Esophagus muscularis mucosa (tissue), 4 donors: ENCODE measurements at regions not wholly inside any gene's neighbourhood (a gene's known extent, or its start where the extent isn't known, plus 50 kb on each side); places are given as distances from the start of the nearest gene placed in this dataset.

Experiments
- DNase-seq: peaks from one replicate; pipeline ENCODE4 v3.0.0-alpha.2; 2017; ENCODE audit errors: extremely low spot score
- H3K27ac ChIP-seq, 4 donors: fragments of 200-600 bp; sonication (generic); replicated peaks in 1 of 4; 1 replicate in 3 of 4; 2 replicates in 1 of 4; pipeline ENCODE4 v1.5.1; 2016 to 2019; ENCODE audit warnings: mild to moderate bottlenecking in 1 of 4
- H3K27me3 ChIP-seq, 4 donors: fragments of 200-600 bp; sonication (generic); one replicate each; pipeline versions ENCODE4 v1.5.1 to v1.6.0; 2016 to 2019
- H3K36me3 ChIP-seq, 4 donors: fragments of 200-600 bp; sonication (generic); one replicate each; pipeline ENCODE4 v1.5.1; 2016 to 2019
- H3K4me1 ChIP-seq, 4 donors: fragments of 200-600 bp; sonication (generic); one replicate each; pipeline ENCODE4 v1.5.1; 2016 to 2019
- H3K4me3 ChIP-seq, 4 donors: fragments of 200-600 bp; sonication (generic); 1 replicate in 2 of 4; 2 replicates in 2 of 4; pipeline ENCODE4 v1.5.1; 2016 to 2019; ENCODE audit warnings: mild to moderate bottlenecking in 4 of 4, moderate library complexity in 1 of 4
- H3K9me3 ChIP-seq, 4 donors: fragments of 200-600 bp; sonication (generic); 1 replicate in 3 of 4; 2 replicates in 1 of 4; pipeline ENCODE4 v1.5.1; 2016 to 2019
- EP300 ChIP-seq: sonication (generic); formaldehyde crosslinking; IDR thresholded peaks from one replicate; pipeline ENCODE4 v1.6.1; 2017; ENCODE audit warnings: antibody characterized with exemption
- POLR2A ChIP-seq: fragments of 450-650 bp; IDR thresholded peaks from one replicate; pipeline ENCODE4 v1.6.1; 2017; ENCODE audit warnings: antibody characterized with exemption, moderate library complexity, mild to moderate bottlenecking, low read depth
- POLR2AphosphoS5 ChIP-seq, 2 donors: sonication (generic); formaldehyde crosslinking; IDR thresholded peaks; one replicate each; pipeline ENCODE4 v1.6.1; 2017; ENCODE audit warnings: antibody characterized with exemption in 2 of 2
- WGBS: methylation state at CpG from one replicate; pipeline ENCODE4 v1.1.5; 2018; 5-methylcytosine and 5-hydroxymethylcytosine counted together
- intact Hi-C: fragments of 100-400 bp; cut with DNase I; formaldehyde crosslinking; loops from one replicate; pipeline ENCODE4 v1.15.1; 2023
- TF ChIP-seq, protein P1 (sequence below), 3 experiments: fragments of 200-600 bp in 2 of 3; fragments of 450-650 bp in 1 of 3; sonication (generic) in 2 of 3; IDR thresholded peaks; one replicate each; pipeline ENCODE4 v1.5.1; 2017 to 2019; ENCODE audit warnings: antibody characterized with exemption in 3 of 3, mild to moderate bottlenecking in 2 of 3, moderate library complexity in 1 of 3

DNA sequence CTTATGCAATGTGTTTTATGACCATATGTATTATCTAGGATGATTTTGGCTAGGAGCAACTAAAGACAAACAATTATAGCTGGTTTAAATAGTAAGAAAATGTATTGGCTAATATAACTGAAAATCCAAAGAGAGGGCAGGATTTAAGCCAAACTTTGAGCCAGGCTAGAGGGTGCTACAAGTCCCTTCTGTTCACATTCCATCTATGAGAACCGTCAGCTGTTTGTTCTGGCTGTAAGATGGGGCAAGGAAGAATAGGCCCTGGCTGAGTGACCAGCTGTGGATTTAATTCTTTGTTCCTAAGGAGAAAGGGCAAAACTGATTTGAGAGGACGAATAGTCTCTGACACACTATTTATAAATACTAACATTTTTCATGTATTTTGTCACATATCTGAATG lies 79.2 kb upstream of the UGT8 start:
- intact Hi-C loops: no loop called here
- H3K4me1 ChIP-seq: no peaks in the 10 kb centered on the region
- no peak for DNase-seq
- H3K36me3 ChIP-seq: no peaks in the 10 kb centered on the region
- TF ChIP-seq POLR2AphosphoS5 (IDR thresholded peaks at IDR 0.05): no peak
- WGBS: 42% methylated on average over 2 of the region's 2 CpGs
- no peak overlapping the region for H3K27ac ChIP-seq
- H3K4me3 ChIP-seq: no peak overlapping the region
- no peaks in the 10 kb centered on the region for H3K27me3 ChIP-seq
- no peaks in the 10 kb centered on the region for H3K9me3 ChIP-seq

DNA sequence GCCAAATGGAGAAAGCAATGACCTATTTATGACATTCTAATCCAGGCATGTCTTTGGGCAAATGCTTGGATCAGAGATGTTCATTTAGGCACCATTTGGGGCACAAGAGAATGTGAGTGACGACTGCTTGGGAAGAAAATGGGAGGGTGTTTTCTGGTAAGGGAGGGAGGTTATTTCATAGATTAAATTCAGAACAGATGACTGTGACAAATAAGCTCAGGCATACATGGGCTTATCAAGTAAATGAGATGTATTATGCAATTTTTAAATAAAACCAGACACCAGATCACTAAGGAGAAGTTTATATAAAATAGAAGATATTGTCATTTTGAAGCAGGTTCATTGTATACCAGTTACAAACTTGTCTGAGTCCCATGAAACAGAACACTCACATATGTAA lies 71.4 kb upstream of the UGT8 start:
- TF ChIP-seq POLR2A (no peak), EP300 (no peak), POLR2AphosphoS5 (IDR thresholded peaks at IDR 0.05) (no peak)
- TF ChIP-seq, protein P1, sequence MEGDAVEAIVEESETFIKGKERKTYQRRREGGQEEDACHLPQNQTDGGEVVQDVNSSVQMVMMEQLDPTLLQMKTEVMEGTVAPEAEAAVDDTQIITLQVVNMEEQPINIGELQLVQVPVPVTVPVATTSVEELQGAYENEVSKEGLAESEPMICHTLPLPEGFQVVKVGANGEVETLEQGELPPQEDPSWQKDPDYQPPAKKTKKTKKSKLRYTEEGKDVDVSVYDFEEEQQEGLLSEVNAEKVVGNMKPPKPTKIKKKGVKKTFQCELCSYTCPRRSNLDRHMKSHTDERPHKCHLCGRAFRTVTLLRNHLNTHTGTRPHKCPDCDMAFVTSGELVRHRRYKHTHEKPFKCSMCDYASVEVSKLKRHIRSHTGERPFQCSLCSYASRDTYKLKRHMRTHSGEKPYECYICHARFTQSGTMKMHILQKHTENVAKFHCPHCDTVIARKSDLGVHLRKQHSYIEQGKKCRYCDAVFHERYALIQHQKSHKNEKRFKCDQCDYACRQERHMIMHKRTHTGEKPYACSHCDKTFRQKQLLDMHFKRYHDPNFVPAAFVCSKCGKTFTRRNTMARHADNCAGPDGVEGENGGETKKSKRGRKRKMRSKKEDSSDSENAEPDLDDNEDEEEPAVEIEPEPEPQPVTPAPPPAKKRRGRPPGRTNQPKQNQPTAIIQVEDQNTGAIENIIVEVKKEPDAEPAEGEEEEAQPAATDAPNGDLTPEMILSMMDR (IDR thresholded peaks at IDR 0.05): no peak
- no peak overlapping the region for H3K27ac ChIP-seq
- no peak overlapping the region for H3K4me3 ChIP-seq
- 77% methylated on average over 1 of the region's 1 CpG for WGBS
- no peaks in the 10 kb centered on the region for H3K36me3 ChIP-seq
- DNase-seq: no peak
- intact Hi-C loops: no loop called here
- H3K27me3 ChIP-seq: no peaks in the 10 kb centered on the region
- no peaks in the 10 kb centered on the region for H3K9me3 ChIP-seq
- no peaks in the 10 kb centered on the region for H3K4me1 ChIP-seq

DNA sequence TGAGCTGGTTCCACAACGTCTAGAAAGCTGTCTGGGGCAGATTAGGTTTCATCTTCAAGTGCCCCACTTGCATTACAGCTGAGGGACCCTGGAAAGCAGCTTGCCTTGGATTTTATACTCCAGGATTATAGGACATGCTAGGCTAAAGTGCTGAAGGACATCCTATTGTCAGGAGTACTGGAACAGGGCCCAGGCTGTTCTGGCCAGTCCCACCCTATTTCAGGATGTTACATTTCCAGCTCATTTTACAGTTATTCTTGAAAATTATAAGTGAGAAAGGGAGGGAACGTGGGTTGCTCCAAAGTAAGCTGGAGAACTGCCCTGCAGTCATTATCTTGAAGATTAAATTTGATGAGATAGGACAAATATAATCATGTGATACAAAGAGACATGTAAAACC lies 71.0 kb upstream of the UGT8 start:
- no peak for TF ChIP-seq EP300
- no peak for TF ChIP-seq POLR2A
- no peak for TF ChIP-seq POLR2AphosphoS5 (IDR thresholded peaks at IDR 0.05)
- TF ChIP-seq, protein P1 (IDR thresholded peaks at IDR 0.05): no peak
- 14% methylated on average over 2 of the region's 2 CpGs for WGBS
- H3K27me3 ChIP-seq: no peaks in the 10 kb centered on the region
- no peak for DNase-seq
- H3K36me3 ChIP-seq: no peaks in the 10 kb centered on the region
- intact Hi-C loops: no loop called here
- H3K4me3 ChIP-seq: no peak overlapping the region
- no peaks in the 10 kb centered on the region for H3K4me1 ChIP-seq
- H3K9me3 ChIP-seq: no peaks in the 10 kb centered on the region
- H3K27ac ChIP-seq: no peak overlapping the region

DNA sequence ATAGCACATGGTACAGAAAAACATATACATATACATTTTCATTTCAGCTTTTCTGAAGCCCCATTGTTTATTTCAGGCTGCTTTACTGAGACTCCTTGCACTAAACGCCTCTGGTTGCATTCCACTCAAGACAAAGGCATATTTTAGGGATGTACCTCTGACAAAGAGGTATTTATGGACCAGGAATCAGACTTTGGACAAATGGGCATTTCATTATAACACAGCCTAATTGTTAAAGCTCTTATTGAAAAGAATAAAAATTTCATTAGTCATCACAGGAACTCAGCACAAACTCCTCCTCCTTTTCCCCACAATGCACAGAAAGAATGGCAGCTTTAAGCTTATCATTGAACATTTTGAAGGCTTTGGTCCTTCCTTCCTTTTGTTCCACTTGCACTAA lies 62.9 kb upstream of the UGT8 start:
- no peak overlapping the region for H3K27ac ChIP-seq
- 31% methylated on average over 1 of the region's 1 CpG for WGBS
- no peaks in the 10 kb centered on the region for H3K36me3 ChIP-seq
- no peaks in the 10 kb centered on the region for H3K9me3 ChIP-seq
- intact Hi-C loops: no loop called here
- TF ChIP-seq POLR2AphosphoS5 (IDR thresholded peaks at IDR 0.05): no peak
- no peak for TF ChIP-seq POLR2A
- no peak for TF ChIP-seq EP300
- TF ChIP-seq, protein P1 (IDR thresholded peaks at IDR 0.05): no peak
- no peak for DNase-seq
- no peaks in the 10 kb centered on the region for H3K4me1 ChIP-seq
- H3K27me3 ChIP-seq: no peaks in the 10 kb centered on the region
- H3K4me3 ChIP-seq: no peak overlapping the region

DNA sequence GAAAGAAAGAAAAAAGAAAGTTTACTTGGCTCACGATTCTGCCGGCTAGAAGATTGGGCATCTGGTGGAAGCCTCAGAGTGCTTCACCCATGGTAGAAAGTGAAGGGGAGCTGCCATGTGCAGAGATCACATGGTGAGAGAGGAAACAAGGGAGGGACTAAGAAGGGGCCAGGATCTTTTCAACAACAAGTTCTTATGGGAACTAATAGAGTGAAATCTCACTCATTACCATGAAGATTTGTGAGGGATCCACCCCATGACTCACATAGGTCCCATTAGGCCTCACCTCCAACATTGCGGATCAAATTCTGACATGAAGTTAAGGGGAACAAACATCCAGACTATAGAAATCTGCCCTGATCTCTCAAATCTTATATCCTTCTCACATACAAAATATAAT lies 61.3 kb upstream of the UGT8 start:
- no peaks in the 10 kb centered on the region for H3K27me3 ChIP-seq
- no peak overlapping the region for H3K27ac ChIP-seq
- no peak for DNase-seq
- TF ChIP-seq, protein P1 (IDR thresholded peaks at IDR 0.05): no peak
- TF ChIP-seq EP300 (no peak), POLR2AphosphoS5 (IDR thresholded peaks at IDR 0.05) (no peak), POLR2A (no peak)
- no peaks in the 10 kb centered on the region for H3K9me3 ChIP-seq
- intact Hi-C loops: no loop called here
- 85% methylated on average over 3 of the region's 3 CpGs for WGBS
- no peaks in the 10 kb centered on the region for H3K36me3 ChIP-seq
- no peak overlapping the region for H3K4me3 ChIP-seq
- no peaks in the 10 kb centered on the region for H3K4me1 ChIP-seq
